Right ventricle myocardium inferior (tissue), 1 donor: ENCODE measurements at regions not wholly inside any gene's neighbourhood (a gene's known extent, or its start where the extent isn't known, plus 50 kb on each side); places are given as distances from the start of the nearest gene placed in this dataset.
"Not testable (repeated sequence)": the region's sequence is repeated elsewhere in the genome, so short reads cannot be mapped to it uniquely, and the experiment has no call there.

Source experiments
- ATAC-seq: fragments of 200-7000 bp; cut with Tn5 transposase; one replicate; pipeline ENCODE4 v1.9.1; 2020; ENCODE audit warnings: mild to moderate bottlenecking, moderate library complexity
- DNase-seq: peaks from one replicate; pipeline ENCODE4 v3.0.0; 2021; ENCODE audit errors: missing footprints
- intact Hi-C: fragments of 100-400 bp; cut with DNase I; formaldehyde crosslinking; loops from one replicate; pipeline ENCODE4 v1.11.0; 2022
- donor health status: DM: no; HTN: yes; CAD: no; lungs with severe emphysema.

GRCh38 chr21:36245115-36245514 is 74.9 kb upstream of the MORC3 start:
- intact Hi-C loops = no loop called here
- no peak for ATAC-seq
- no peak for DNase-seq

- DNase-seq (no peak), ATAC-seq (no peak)
- intact Hi-C loops = no loop called here
Measured at GRCh38 chr21:36245649-36246048, 74.3 kb upstream of the MORC3 start.

DNA sequence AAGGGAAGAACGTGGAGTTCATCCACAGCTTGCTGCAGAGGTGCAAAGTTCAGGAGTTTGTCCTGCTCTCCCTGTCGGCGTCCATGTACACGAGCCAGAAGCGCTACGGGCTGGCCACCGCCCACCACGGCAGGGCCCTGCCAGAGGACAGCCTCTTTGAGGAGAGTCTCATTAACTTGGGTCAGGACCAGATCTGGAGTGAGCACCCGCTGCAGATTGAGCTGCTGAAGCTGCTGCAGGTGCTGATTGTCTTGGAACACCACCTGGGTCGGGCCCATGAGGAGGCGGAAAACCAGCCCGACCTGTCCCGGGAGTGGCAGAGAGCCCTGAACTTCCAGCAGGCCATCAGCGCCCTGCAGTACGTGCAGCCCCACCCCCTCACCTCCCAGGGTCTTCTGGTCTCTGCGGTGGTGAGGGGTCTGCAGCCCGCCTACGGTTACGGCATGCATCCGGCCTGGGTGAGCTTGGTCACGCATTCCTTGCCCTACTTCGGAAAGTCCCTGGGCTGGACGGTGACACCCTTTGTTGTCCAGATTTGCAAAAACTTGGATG is 73.8 kb upstream of the MORC3 start:
- intact Hi-C loops = no loop called here
- DNase-seq (no peak), ATAC-seq (no peak)

GRCh38 chr21:36247316-36248010 is 72.5 kb upstream of the MORC3 start:
- no peak for ATAC-seq
- DNase-seq = no peak
- intact Hi-C loops = no loop called here

DNA sequence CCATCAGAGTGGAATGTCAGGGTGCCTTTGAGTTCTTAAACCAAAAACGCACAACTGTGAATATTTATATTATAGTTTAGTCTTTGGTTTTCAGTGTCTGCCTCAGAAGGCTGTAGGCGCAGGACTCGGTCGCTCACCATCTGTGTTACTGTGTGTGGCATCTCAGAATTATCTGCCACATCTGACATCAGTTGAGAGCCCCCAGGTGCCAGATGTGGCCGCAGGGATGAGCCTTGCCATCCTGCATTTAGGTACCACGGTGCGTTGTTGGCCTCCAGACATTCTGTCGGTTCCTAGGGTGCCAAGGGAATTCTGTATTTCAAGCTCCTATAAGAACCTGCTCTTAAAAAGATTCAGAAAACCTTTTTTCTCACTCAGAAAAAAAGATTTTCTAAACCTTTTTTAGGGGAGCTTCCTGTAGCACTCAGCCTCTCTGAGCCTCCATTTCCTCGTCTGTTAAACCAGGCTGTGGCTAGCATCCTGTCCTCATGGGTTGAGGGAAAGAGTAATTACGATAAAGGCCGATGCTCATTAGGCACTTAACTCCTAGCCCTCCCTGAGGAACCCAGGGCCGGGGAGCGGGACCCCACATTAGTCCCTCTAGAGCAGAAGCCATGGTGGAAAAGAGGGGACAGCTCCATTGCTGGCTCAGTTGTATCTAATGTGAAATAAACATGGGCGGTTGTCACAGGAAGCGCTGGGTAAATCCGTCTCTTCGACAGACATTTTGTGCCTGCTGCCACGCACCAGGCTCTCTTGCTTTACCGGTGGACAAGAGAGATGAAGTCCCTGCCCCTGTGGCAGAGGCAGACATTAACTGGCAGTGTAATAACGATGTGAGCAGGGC is 70.2 kb upstream of the MORC3 start:
- ATAC-seq = no peak
- intact Hi-C loops = no loop called here
- DNase-seq = no peak

GRCh38 chr21:36250423-36251075 is 69.4 kb upstream of the MORC3 start:
- ATAC-seq (no peak), DNase-seq (no peak)
- intact Hi-C loops = no loop called here

GRCh38 chr21:36254106-36254941 is 65.7 kb upstream of the MORC3 start:
- intact Hi-C loops = no loop called here
- no peak for DNase-seq
- no peak for ATAC-seq

GRCh38 chr21:36255663-36256062 is 64.3 kb upstream of the MORC3 start:
- no peak for ATAC-seq
- intact Hi-C loops = no loop called here
- DNase-seq = no peak

DNA sequence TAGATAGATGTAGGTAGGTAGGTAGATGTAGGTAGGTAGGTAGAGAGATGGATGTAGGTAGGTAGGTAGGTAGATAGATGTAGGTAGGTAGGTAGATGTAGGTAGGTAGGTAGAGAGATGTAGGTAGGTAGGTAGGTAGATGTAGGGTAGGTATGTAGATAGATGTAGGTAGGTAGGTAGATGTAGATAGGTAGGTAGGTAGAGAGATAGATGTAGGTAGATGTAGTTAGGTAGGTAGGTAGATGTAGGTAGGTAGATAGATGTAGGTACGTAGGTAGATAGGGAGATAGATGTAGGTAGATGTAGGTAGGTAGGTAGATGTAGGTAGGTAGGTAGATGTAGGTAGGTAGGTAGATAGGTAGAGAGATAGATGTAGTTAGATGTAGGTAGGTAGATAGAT is 62.3 kb upstream of the MORC3 start:
- no peak for ATAC-seq
- no peak for DNase-seq
- intact Hi-C loops = no loop called here

DNA sequence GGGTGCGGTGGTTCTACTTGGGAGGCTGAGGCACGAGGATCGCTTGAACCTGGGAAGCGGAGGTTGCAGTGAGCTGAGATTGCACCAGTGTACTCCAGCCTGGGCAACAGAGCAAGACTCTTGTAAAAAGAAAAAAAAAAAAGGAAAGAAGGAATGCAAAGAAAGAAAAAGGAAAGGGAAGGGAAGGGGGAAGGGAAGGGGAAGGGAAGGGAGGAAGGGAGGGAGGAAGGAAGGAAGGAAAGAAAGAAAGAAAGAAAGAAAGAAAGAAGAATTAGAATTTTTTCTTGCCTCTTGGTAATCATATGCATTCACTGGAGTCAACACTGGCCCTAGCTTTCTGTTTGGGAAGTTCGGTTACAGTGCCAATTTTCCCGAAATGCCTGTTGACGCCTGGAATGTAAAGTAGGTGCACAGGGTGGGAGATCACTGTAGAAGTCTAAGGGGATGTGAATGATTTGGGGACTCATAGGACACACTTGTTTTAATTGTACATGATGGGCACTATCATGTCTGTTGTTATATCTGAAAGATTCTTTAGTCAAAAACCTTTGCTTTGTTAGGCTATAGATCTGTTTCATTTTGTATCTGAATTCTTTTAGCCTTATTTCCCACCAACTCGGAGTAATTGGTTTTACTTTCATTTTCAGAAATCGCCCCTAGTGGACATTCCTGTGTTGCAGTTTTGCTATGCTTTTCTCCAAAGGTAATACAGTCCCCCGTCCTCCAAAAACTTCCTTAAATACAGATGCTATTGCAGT is 59.8 kb upstream of the MORC3 start:
- intact Hi-C loops = loop anchor here (5.0 kb wide), 1 partner anchor 123 kb away; the partner anchor contains the start of gene CBR3
- ATAC-seq (peak; percentile 79), DNase-seq (no peak)

- intact Hi-C loops = loop anchor here (5.0 kb wide), 1 partner anchor 124 kb away; the partner anchor contains the start of gene CBR3
- DNase-seq (no peak), ATAC-seq (no peak)
Measured at GRCh38 chr21:36260802-36261201, 59.2 kb upstream of the MORC3 start.

- intact Hi-C loops = loop anchor here (5.0 kb wide), 1 partner anchor 124 kb away; the partner anchor contains the start of gene CBR3
- DNase-seq = no peak
- no peak for ATAC-seq
Measured at GRCh38 chr21:36261459-36261858, 58.5 kb upstream of the MORC3 start.

GRCh38 chr21:36263797-36264196 is 56.2 kb upstream of the MORC3 start:
- DNase-seq (no peak), ATAC-seq (no peak)
- intact Hi-C loops = loop anchor here (5.0 kb wide), 1 partner anchor 126 kb away; the partner anchor contains the start of gene CBR3

- ATAC-seq = no peak
- DNase-seq = no peak
- intact Hi-C loops = no loop called here
Measured at GRCh38 chr21:36265431-36265830, 54.6 kb upstream of the MORC3 start.

DNA sequence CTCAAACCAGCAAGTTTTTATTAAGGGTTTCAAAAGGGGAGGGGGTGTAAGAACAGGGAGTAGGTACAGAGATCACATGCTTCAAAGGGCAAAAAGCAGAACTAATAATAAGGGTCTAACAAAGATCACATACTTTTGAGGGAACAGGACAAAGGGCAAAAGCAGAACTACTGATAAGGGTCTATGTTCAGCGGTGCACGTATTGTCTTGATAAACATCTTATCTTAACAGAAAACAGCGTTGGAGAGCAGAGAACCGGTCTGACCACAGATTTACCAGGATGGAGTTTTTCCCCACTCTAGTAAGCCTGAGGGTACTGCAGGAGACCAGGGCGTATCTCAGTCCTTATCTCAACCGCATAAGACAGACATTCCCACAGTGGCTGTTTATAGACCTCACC is 52.2 kb upstream of the MORC3 start:
- intact Hi-C loops, DNase-seq, ATAC-seq: not testable (repeated sequence)

- intact Hi-C loops, ATAC-seq, DNase-seq: not testable (repeated sequence)
Measured at GRCh38 chr21:36268264-36268663, 51.7 kb upstream of the MORC3 start.
